ENCODE measurements at regions not wholly inside any gene's neighbourhood (a gene's known extent, or its start where the extent isn't known, plus 50 kb on each side); places are given as distances from the start of the nearest gene placed in this dataset.

DNA sequence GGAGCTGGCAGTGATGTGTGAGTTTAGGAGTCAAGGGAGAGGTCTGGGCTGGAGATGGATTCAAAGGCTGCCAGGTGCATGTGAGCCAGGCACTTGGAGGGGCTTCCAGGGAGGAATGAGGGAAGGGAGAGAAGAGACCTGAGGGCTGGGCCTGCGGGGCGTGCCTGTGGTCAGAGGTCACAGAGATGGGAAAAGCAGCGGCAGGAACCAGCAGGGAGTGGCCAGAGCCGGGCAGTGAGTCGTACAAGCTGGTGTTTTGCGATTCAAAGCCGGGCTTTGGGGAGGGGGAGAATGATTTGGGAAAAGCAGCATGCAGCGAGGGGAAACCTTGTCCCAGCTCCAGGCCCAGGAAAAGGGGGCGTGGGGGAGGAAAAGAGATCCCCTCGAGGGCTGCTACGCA, 96.9 kb upstream of the RTL6 start:
- Histone ChIP-seq H3K79me1 (ENCODE audit: low read depth in 1 of 2, low read length in 2 of 2) (no peaks in the 10 kb centered on the region), H3K14ac (replicated peaks; ENCODE audit: low read depth, low read length) (no peak overlapping the region), H3K23ac (ENCODE audit: low read depth, low read length) (no peak overlapping the region), H2BK15ac (ENCODE audit: low read depth, low read length) (no peak overlapping the region), H2AK5ac (ENCODE audit: low read depth, low read length) (no peak overlapping the region), H3K18ac (ENCODE audit: low read depth, low read length) (no peak overlapping the region), H2BK5ac (ENCODE audit: low read depth, low read length, poor library complexity, severe bottlenecking) (no peak overlapping the region), H2BK120ac (ENCODE audit: low read depth, low read length) (no peak overlapping the region), H3K9ac (ENCODE audit: low read depth, low read length) (no peak overlapping the region), H3K27me3 (ENCODE audit: control insufficient read depth, insufficient read depth, low read length) (peaks cover 4% of the 10 kb centered on the region; the same call in 1 of the 2 replicates), H3K9me3 (ENCODE audit: control insufficient read depth, insufficient read depth, low read length) (no peaks in the 10 kb centered on the region), H3K4me3 (ENCODE audit: insufficient read depth, low read depth, low read length) (no peak overlapping the region), H3K9me1 (ENCODE audit: insufficient read depth, low read length) (no peaks in the 10 kb centered on the region), H4K20me1 (ENCODE audit: insufficient read depth, low read length) (no peaks in the 10 kb centered on the region), H3K4me2 (ENCODE audit: low read depth, low read length) (no peak overlapping the region), H4K5ac (ENCODE audit: low read depth, low read length) (no peak overlapping the region), H2AFZ (replicated peaks; ENCODE audit: low read length, poor library complexity) (peak overlapping the region; percentile 63), H2BK20ac (ENCODE audit: low read depth, low read length) (no peak overlapping the region), H3K36me3 (ENCODE audit: control insufficient read depth, insufficient read depth, low read length) (no peaks in the 10 kb centered on the region), H4K8ac (ENCODE audit: low read depth in 2 of 2, low read length in 2 of 2) (no peak overlapping the region), H4K91ac (ENCODE audit: insufficient read depth, low read depth, low read length) (no peak overlapping the region), H3K27ac (ENCODE audit: insufficient read depth, low read length) (no peak overlapping the region), H3K4me1 (ENCODE audit: control insufficient read depth, insufficient read depth, low read length) (peaks cover 1% of the 10 kb centered on the region; the same call in 1 of the 2 replicates), H3K56ac (ENCODE audit: extremely low read depth, insufficient read depth, low read length) (no peak overlapping the region), H2AK9ac (replicated peaks; ENCODE audit: low read depth, low read length, poor library complexity) (no peak overlapping the region), H3K4ac (ENCODE audit: low read depth, low read length) (no peak overlapping the region)
- 39% methylated on average over 6 of the region's 11 CpGs; no CpG with 5 or more reads in 1 of the 2 experiments for WGBS, 2 experiments (ENCODE audit: extremely low coverage in 2 of 2, insufficient read length in 1 of 2)
- POLR2A ChIA-PET (ENCODE audit: unreplicated experiment), result no interaction called here
- CTCF ChIA-PET, result no interaction called here
- dilution Hi-C loops (cut with HindIII; ENCODE audit: low sequenced_read_pairs, unreplicated experiment), result no loop called here
- intact Hi-C loops (cut with micrococcal nuclease), result no loop called here
- ATAC-seq (ENCODE audit: low read depth) (no peak), DNase-seq (peak; percentile 8)
- BruUV-seq (replicated peaks), result no TSS peak
- no peak for TF ChIP-seq SMC3 (IDR thresholded peaks at IDR 0.05; ENCODE audit: low read depth, low read length)
- no peak for TF ChIP-seq MXI1 (IDR thresholded peaks at IDR 0.05; ENCODE audit: borderline replicate concordance, low read depth, low read length)
- no peak for TF ChIP-seq NFE2L2 (IDR thresholded peaks at IDR 0.05; ENCODE audit: low read depth, low read length)
- TF ChIP-seq CEBPB (IDR thresholded peaks at IDR 0.05; ENCODE audit: low read depth, low read length), result no peak
- TF ChIP-seq RCOR1 (IDR thresholded peaks at IDR 0.05; ENCODE audit: insufficient replicate concordance, low read length), result no peak
- TF ChIP-seq MAZ (IDR thresholded peaks at IDR 0.05; ENCODE audit: borderline replicate concordance, low read depth, low read length), result no peak
- TF ChIP-seq, protein P1, sequence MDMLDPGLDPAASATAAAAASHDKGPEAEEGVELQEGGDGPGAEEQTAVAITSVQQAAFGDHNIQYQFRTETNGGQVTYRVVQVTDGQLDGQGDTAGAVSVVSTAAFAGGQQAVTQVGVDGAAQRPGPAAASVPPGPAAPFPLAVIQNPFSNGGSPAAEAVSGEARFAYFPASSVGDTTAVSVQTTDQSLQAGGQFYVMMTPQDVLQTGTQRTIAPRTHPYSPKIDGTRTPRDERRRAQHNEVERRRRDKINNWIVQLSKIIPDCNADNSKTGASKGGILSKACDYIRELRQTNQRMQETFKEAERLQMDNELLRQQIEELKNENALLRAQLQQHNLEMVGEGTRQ (IDR thresholded peaks at IDR 0.05; ENCODE audit: low read depth, low read length), result no peak
- TF ChIP-seq RFX5 (IDR thresholded peaks at IDR 0.05; ENCODE audit: low read depth, low read length), result no peak
- TF ChIP-seq POLR2A (IDR thresholded peaks at IDR 0.05; ENCODE audit: low read depth, low read length), result no peak
- in situ Hi-C loops (cut with MboI; ENCODE audit: low sequenced_read_pairs), result no loop called here
